WTC11 (cell line): ENCODE measurements at regions not wholly inside any gene's neighbourhood (a gene's known extent, or its start where the extent isn't known, plus 50 kb on each side); places are given as distances from the start of the nearest gene placed in this dataset.

Experiments
- ATAC-seq: fragments of 200-7000 bp; cut with Tn5 transposase; 2 replicates; pipeline ENCODE4 v1.10.0; 2021; ENCODE audit warnings: mild to moderate bottlenecking, moderate library complexity
- CTCF ChIA-PET: fragments of 300-600 bp; sonication (Branson Sonifier 250); formaldehyde crosslinking; loops from one replicate; lab custom pipeline; 2021; ENCODE audit warnings: antibody characterized with exemption; lab: Charles Lee
- POLR2A ChIA-PET: fragments of 350-600 bp; sonication (Branson Sonifier 250); formaldehyde crosslinking; loops from one replicate; lab custom pipeline; 2021; ENCODE audit warnings: antibody characterized with exemption; lab: Charles Lee
- DNase-seq: peaks from one replicate; pipeline ENCODE4 v3.0.0; 2021; ENCODE audit warnings: low spot score
- H3K27ac Mint-ChIP-seq: 2 replicates; pipeline ENCODE4 v1.8.0; 2021; ENCODE audit warnings: mixed read lengths
- H3K27me3 Mint-ChIP-seq: 2 replicates; pipeline ENCODE4 v1.8.0; 2021; ENCODE audit warnings: low read depth, mild to moderate bottlenecking, moderate library complexity, mixed read lengths
- H3K36me3 Mint-ChIP-seq: 2 replicates; pipeline ENCODE4 v1.8.0; 2021; ENCODE audit warnings: mixed read lengths
- H3K4me1 Mint-ChIP-seq: 2 replicates; pipeline ENCODE4 v1.8.0; 2022; ENCODE audit warnings: mixed read lengths
- H3K4me3 Mint-ChIP-seq: 2 replicates; pipeline ENCODE4 v1.8.0; 2021; ENCODE audit warnings: mild to moderate bottlenecking, moderate library complexity, mixed read lengths
- H3K9me3 Mint-ChIP-seq: 2 replicates; pipeline ENCODE4 v1.8.0; 2021; ENCODE audit warnings: mixed read lengths
- CDX4 ChIP-seq: fragments of 250-450 bp; sonication (Bioruptor Pico); IDR thresholded peaks from 2 replicates; pipeline ENCODE4 v1.9.0; 2021; ENCODE audit warnings: moderate library complexity, mild to moderate bottlenecking, inconsistent platforms, borderline replicate concordance
- E2F4 ChIP-seq: sonication (generic); formaldehyde crosslinking; IDR thresholded peaks from 2 replicates; pipeline ENCODE4 v1.8.1; 2022; ENCODE audit warnings: low read depth, mild to moderate bottlenecking, moderate library complexity, missing genetic modification reagents, borderline replicate concordance
- EMX1 ChIP-seq: fragments of 250-450 bp; sonication (Bioruptor Pico); IDR thresholded peaks from 2 replicates; pipeline ENCODE4 v1.8.0; 2021; ENCODE audit warnings: mild to moderate bottlenecking
- ERG ChIP-seq: fragments of 250-450 bp; sonication (Bioruptor Pico); IDR thresholded peaks from 2 replicates; pipeline ENCODE4 v1.8.0; 2021; ENCODE audit warnings: mild to moderate bottlenecking
- IRF1 ChIP-seq: sonication (generic); formaldehyde crosslinking; IDR thresholded peaks from 2 replicates; pipeline ENCODE4 v1.8.0; 2023; ENCODE audit warnings: missing genetic modification reagents
- KAT7 ChIP-seq: sonication (generic); formaldehyde crosslinking; IDR thresholded peaks from 2 replicates; pipeline ENCODE4 v1.8.1; 2023; ENCODE audit warnings: missing genetic modification reagents, mild to moderate bottlenecking, borderline replicate concordance
- NR2C2 ChIP-seq: sonication (generic); formaldehyde crosslinking; IDR thresholded peaks from 2 replicates; pipeline ENCODE4 v1.8.0; 2022; ENCODE audit warnings: mild to moderate bottlenecking, missing genetic modification reagents
- PRDM15 ChIP-seq: sonication (generic); formaldehyde crosslinking; IDR thresholded peaks from 2 replicates; pipeline ENCODE4 v1.8.0; 2022; ENCODE audit warnings: missing genetic modification reagents
- PREB ChIP-seq: sonication (generic); formaldehyde crosslinking; IDR thresholded peaks from 2 replicates; pipeline ENCODE4 v1.8.1; 2022; ENCODE audit warnings: mild to moderate bottlenecking, missing genetic modification reagents, moderate library complexity, borderline replicate concordance
- SMAD3 ChIP-seq: sonication (generic); formaldehyde crosslinking; IDR thresholded peaks from 2 replicates; pipeline ENCODE4 v1.8.0; 2022; ENCODE audit warnings: missing genetic modification reagents, mild to moderate bottlenecking, borderline replicate concordance
- USF1 ChIP-seq: sonication (generic); formaldehyde crosslinking; IDR thresholded peaks from 2 replicates; pipeline ENCODE4 v1.8.0; 2022; ENCODE audit warnings: mild to moderate bottlenecking, missing genetic modification reagents
- ZNF138 ChIP-seq: sonication (generic); formaldehyde crosslinking; conservative IDR thresholded peaks from 2 replicates; pipeline ENCODE4 v1.8.1; 2022; ENCODE audit warnings: mild to moderate bottlenecking, moderate library complexity, missing genetic modification reagents
- ZNF263 ChIP-seq: sonication (generic); formaldehyde crosslinking; IDR thresholded peaks from 2 replicates; pipeline ENCODE4 v1.8.1; 2022; ENCODE audit warnings: low read depth, mild to moderate bottlenecking, moderate library complexity, missing genetic modification reagents

- Mint-ChIP-seq H3K36me3 (no peaks in the 10 kb centered on the region), H3K4me3 (no peak overlapping the region)
- CTCF ChIA-PET, result no interaction called here
These were observed 594.4 kb downstream of the QKI start for GRCh38 chr6:164008902-164009301.

GRCh38 chr6:164007881-164008280 lies 593.4 kb downstream of the QKI start:
- no peaks in the 10 kb centered on the region for H3K4me1 Mint-ChIP-seq
- ATAC-seq (no peak), DNase-seq (no peak)
- no peaks in the 10 kb centered on the region for H3K27me3 Mint-ChIP-seq
- no peaks in the 10 kb centered on the region for H3K36me3 Mint-ChIP-seq
- TF ChIP-seq PREB (CRISPR knock-in tag) (no peak), IRF1 (CRISPR knock-in tag) (no peak), KAT7 (CRISPR knock-in tag) (no peak), EMX1 (CRISPR knock-in tag) (no peak), NR2C2 (CRISPR knock-in tag) (no peak), PRDM15 (no peak), E2F4 (no peak), USF1 (CRISPR knock-in tag) (no peak), CDX4 (CRISPR knock-in tag) (no peak), ZNF138 (CRISPR knock-in tag) (no peak)
- TF ChIP-seq, all 79 proteins: peak for 0
- Mint-ChIP-seq H3K9me3 (peaks cover 31% of the 10 kb centered on the region), H3K27ac (no peak overlapping the region), H3K4me3 (no peak overlapping the region)
- ChIA-PET CTCF (no interaction called here), POLR2A (no interaction called here)

More at GRCh38 chr6:164008902-164009301, 594.4 kb downstream of the QKI start:
- TF ChIP-seq SMAD3 (CRISPR knock-in tag) (no peak), ERG (CRISPR knock-in tag) (no peak), ZNF263 (CRISPR knock-in tag) (no peak)
- TF ChIP-seq, all 79 proteins: peak for 0
- peaks cover 24% of the 10 kb centered on the region for H3K9me3 Mint-ChIP-seq
- ATAC-seq (no peak), DNase-seq (no peak)
- no peaks in the 10 kb centered on the region for H3K27me3 Mint-ChIP-seq
- 0 out of 2 replicates have a peak, but pooled peaks cover under 1% of the 10 kb centered on the region for H3K4me1 Mint-ChIP-seq
- POLR2A ChIA-PET, result no interaction called here
- no peak overlapping the region for H3K27ac Mint-ChIP-seq
